Activated naive CD8-positive, alpha-beta T cell treated with anti-CD3 and anti-CD28 coated beads for 36 hours (primary cell): ENCODE measurements at regions not wholly inside any gene's neighbourhood (a gene's known extent, or its start where the extent isn't known, plus 50 kb on each side); places are given as distances from the start of the nearest gene placed in this dataset.

Source experiments
- DNase-seq: peaks from one replicate; pipeline ENCODE4 v3.0.0; 2021
- H3K27ac Mint-ChIP-seq: one replicate; pipeline ENCODE4 v1.8.0; 2022; ENCODE audit warnings: mild to moderate bottlenecking, moderate library complexity, mixed read lengths
- H3K27me3 Mint-ChIP-seq: one replicate; pipeline ENCODE4 v1.8.0; 2022; ENCODE audit warnings: mild to moderate bottlenecking, mixed read lengths
- H3K36me3 Mint-ChIP-seq: one replicate; pipeline ENCODE4 v1.8.0; 2021; ENCODE audit warnings: mild to moderate bottlenecking, mixed read lengths
- H3K4me1 Mint-ChIP-seq: one replicate; pipeline ENCODE4 v1.8.0; 2021; ENCODE audit warnings: mixed read lengths
- H3K4me3 Mint-ChIP-seq: one replicate; pipeline ENCODE4 v1.8.0; 2022; ENCODE audit warnings: mild to moderate bottlenecking, moderate library complexity, mixed read lengths
- H3K9me3 Mint-ChIP-seq: one replicate; pipeline ENCODE4 v1.8.0; 2022; ENCODE audit warnings: mixed read lengths

- Mint-ChIP-seq H3K4me1 (no peaks in the 10 kb centered on the region), H3K36me3 (no peaks in the 10 kb centered on the region), H3K27me3 (peaks cover 15% of the 10 kb centered on the region), H3K27ac (no peak overlapping the region), H3K9me3 (no peaks in the 10 kb centered on the region), H3K4me3 (no peak overlapping the region)
- no peak for DNase-seq
These were observed 208.1 kb downstream of the EN1 start for GRCh38 chr2:118639371-118639770.

- Mint-ChIP-seq H3K9me3 (peaks cover 2% of the 10 kb centered on the region), H3K36me3 (no peaks in the 10 kb centered on the region), H3K4me3 (no peak overlapping the region), H3K27me3 (peaks cover 10% of the 10 kb centered on the region), H3K27ac (no peak overlapping the region), H3K4me1 (no peaks in the 10 kb centered on the region)
- no peak for DNase-seq
These were observed 209.0 kb downstream of the EN1 start for GRCh38 chr2:118638453-118638852.

GRCh38 chr2:118635891-118636290 is 211.6 kb downstream of the EN1 start:
- DNase-seq: no peak
- Mint-ChIP-seq H3K36me3 (no peaks in the 10 kb centered on the region), H3K27me3 (peaks cover 10% of the 10 kb centered on the region), H3K4me3 (no peak overlapping the region), H3K27ac (no peak overlapping the region), H3K4me1 (no peaks in the 10 kb centered on the region), H3K9me3 (peaks cover 4% of the 10 kb centered on the region)

- peaks cover 4% of the 10 kb centered on the region for H3K9me3 Mint-ChIP-seq
- H3K4me1 Mint-ChIP-seq: no peaks in the 10 kb centered on the region
- no peak overlapping the region for H3K4me3 Mint-ChIP-seq
- H3K27me3 Mint-ChIP-seq: peaks cover 10% of the 10 kb centered on the region
- DNase-seq: no peak
- no peaks in the 10 kb centered on the region for H3K36me3 Mint-ChIP-seq
- H3K27ac Mint-ChIP-seq: no peak overlapping the region
These were observed 212.6 kb downstream of the EN1 start for GRCh38 chr2:118634876-118635275.

- Mint-ChIP-seq H3K27ac (no peak overlapping the region), H3K27me3 (peaks cover 10% of the 10 kb centered on the region), H3K4me3 (no peak overlapping the region), H3K9me3 (peaks cover 4% of the 10 kb centered on the region), H3K36me3 (no peaks in the 10 kb centered on the region), H3K4me1 (no peaks in the 10 kb centered on the region)
- no peak for DNase-seq
These were observed 214.0 kb downstream of the EN1 start for GRCh38 chr2:118633371-118634018.

GRCh38 chr2:118632921-118633320 is 214.5 kb downstream of the EN1 start:
- DNase-seq: no peak
- peaks cover 4% of the 10 kb centered on the region for H3K9me3 Mint-ChIP-seq
- H3K27ac Mint-ChIP-seq: no peak overlapping the region
- H3K36me3 Mint-ChIP-seq: no peaks in the 10 kb centered on the region
- no peaks in the 10 kb centered on the region for H3K4me1 Mint-ChIP-seq
- H3K4me3 Mint-ChIP-seq: no peak overlapping the region
- H3K27me3 Mint-ChIP-seq: peaks cover 10% of the 10 kb centered on the region

- H3K9me3 Mint-ChIP-seq: peaks cover 3% of the 10 kb centered on the region
- peaks cover 6% of the 10 kb centered on the region for H3K27me3 Mint-ChIP-seq
- no peak overlapping the region for H3K27ac Mint-ChIP-seq
- DNase-seq: no peak
- H3K4me1 Mint-ChIP-seq: no peaks in the 10 kb centered on the region
- H3K4me3 Mint-ChIP-seq: no peak overlapping the region
- H3K36me3 Mint-ChIP-seq: no peaks in the 10 kb centered on the region
These were observed 220.3 kb downstream of the EN1 start for GRCh38 chr2:118627156-118627555.

- DNase-seq: no peak
- Mint-ChIP-seq H3K4me1 (no peaks in the 10 kb centered on the region), H3K9me3 (peaks cover 3% of the 10 kb centered on the region), H3K27me3 (peaks cover 23% of the 10 kb centered on the region), H3K4me3 (no peak overlapping the region), H3K36me3 (no peaks in the 10 kb centered on the region), H3K27ac (no peak overlapping the region)
These were observed 224.5 kb downstream of the EN1 start for GRCh38 chr2:118622913-118623312.

GRCh38 chr2:118622108-118622507 is 225.3 kb downstream of the EN1 start:
- no peak for DNase-seq
- Mint-ChIP-seq H3K27ac (no peak overlapping the region), H3K4me3 (no peak overlapping the region), H3K4me1 (no peaks in the 10 kb centered on the region), H3K27me3 (peaks cover 23% of the 10 kb centered on the region), H3K9me3 (no peaks in the 10 kb centered on the region), H3K36me3 (no peaks in the 10 kb centered on the region)

- Mint-ChIP-seq H3K4me1 (no peaks in the 10 kb centered on the region), H3K27ac (no peak overlapping the region), H3K27me3 (peaks cover 24% of the 10 kb centered on the region), H3K9me3 (no peaks in the 10 kb centered on the region), H3K36me3 (no peaks in the 10 kb centered on the region), H3K4me3 (no peak overlapping the region)
- DNase-seq: no peak
These were observed 229.2 kb downstream of the EN1 start for GRCh38 chr2:118618279-118618678.

- no peaks in the 10 kb centered on the region for H3K9me3 Mint-ChIP-seq
- DNase-seq: no peak
- H3K4me1 Mint-ChIP-seq: no peaks in the 10 kb centered on the region
- no peak overlapping the region for H3K4me3 Mint-ChIP-seq
- H3K27me3 Mint-ChIP-seq: peaks cover 27% of the 10 kb centered on the region
- H3K36me3 Mint-ChIP-seq: no peaks in the 10 kb centered on the region
- no peak overlapping the region for H3K27ac Mint-ChIP-seq
These were observed 231.0 kb downstream of the EN1 start for GRCh38 chr2:118616432-118616831.

- H3K9me3 Mint-ChIP-seq: no peaks in the 10 kb centered on the region
- H3K36me3 Mint-ChIP-seq: no peaks in the 10 kb centered on the region
- H3K4me1 Mint-ChIP-seq: no peaks in the 10 kb centered on the region
These were observed 232.6 kb downstream of the EN1 start for GRCh38 chr2:118614841-118615271.

GRCh38 chr2:118613737-118614136 is 233.7 kb downstream of the EN1 start:
- no peaks in the 10 kb centered on the region for H3K36me3 Mint-ChIP-seq
- no peak overlapping the region for H3K4me3 Mint-ChIP-seq
- DNase-seq: no peak
- no peak overlapping the region for H3K27ac Mint-ChIP-seq
- no peaks in the 10 kb centered on the region for H3K9me3 Mint-ChIP-seq
- peaks cover 14% of the 10 kb centered on the region for H3K27me3 Mint-ChIP-seq
- H3K4me1 Mint-ChIP-seq: no peaks in the 10 kb centered on the region

More at GRCh38 chr2:118614841-118615271, 232.6 kb downstream of the EN1 start:
- no peak for DNase-seq
- Mint-ChIP-seq H3K27ac (no peak overlapping the region), H3K27me3 (peaks cover 19% of the 10 kb centered on the region), H3K4me3 (no peak overlapping the region)

- Mint-ChIP-seq H3K27me3 (peaks cover 13% of the 10 kb centered on the region), H3K27ac (no peak overlapping the region), H3K4me1 (no peaks in the 10 kb centered on the region), H3K36me3 (no peaks in the 10 kb centered on the region), H3K4me3 (no peak overlapping the region), H3K9me3 (no peaks in the 10 kb centered on the region)
- no peak for DNase-seq
These were observed 235.8 kb downstream of the EN1 start for GRCh38 chr2:118611691-118612090.

- Mint-ChIP-seq H3K36me3 (no peaks in the 10 kb centered on the region), H3K4me1 (no peaks in the 10 kb centered on the region), H3K27ac (no peak overlapping the region), H3K9me3 (no peaks in the 10 kb centered on the region), H3K4me3 (no peak overlapping the region), H3K27me3 (peaks cover 10% of the 10 kb centered on the region)
- no peak for DNase-seq
These were observed 238.3 kb downstream of the EN1 start for GRCh38 chr2:118609138-118609537.

- H3K27me3 Mint-ChIP-seq: peaks cover 9% of the 10 kb centered on the region
- H3K4me1 Mint-ChIP-seq: no peaks in the 10 kb centered on the region
These were observed 239.8 kb downstream of the EN1 start for GRCh38 chr2:118607641-118608040.

More at GRCh38 chr2:118607641-118608040, 239.8 kb downstream of the EN1 start:
- Mint-ChIP-seq H3K27ac (no peak overlapping the region), H3K4me3 (no peak overlapping the region), H3K9me3 (no peaks in the 10 kb centered on the region), H3K36me3 (no peaks in the 10 kb centered on the region)
- DNase-seq: no peak
